ENCODE measurements at regions not wholly inside any gene's neighbourhood (a gene's known extent, or its start where the extent isn't known, plus 50 kb on each side); places are given as distances from the start of the nearest gene placed in this dataset.
A peak's percentile ranks its signal among the peaks of the same experiment; 100 is the strongest.

DNA sequence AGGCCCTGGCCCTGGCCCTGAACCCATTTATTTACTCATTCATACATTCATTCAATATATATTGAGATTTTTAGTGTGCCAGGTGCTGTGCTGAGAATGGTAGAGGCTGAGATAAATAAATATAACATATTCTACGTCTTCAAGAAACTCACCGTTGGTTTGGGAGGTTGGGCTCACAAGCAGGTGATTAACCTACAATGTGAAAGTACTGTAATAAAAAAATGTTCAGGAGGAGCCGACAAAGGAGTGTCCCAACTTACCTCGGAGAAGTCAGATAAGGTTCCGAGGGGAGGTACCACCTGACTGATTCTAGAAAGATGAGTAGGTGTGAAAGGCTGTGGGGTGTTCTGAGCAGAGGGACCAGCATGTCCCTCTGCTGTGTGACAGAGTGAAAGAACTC lies 479.6 kb upstream of the KLF4 start:
- no peak for DNase-seq

DNA sequence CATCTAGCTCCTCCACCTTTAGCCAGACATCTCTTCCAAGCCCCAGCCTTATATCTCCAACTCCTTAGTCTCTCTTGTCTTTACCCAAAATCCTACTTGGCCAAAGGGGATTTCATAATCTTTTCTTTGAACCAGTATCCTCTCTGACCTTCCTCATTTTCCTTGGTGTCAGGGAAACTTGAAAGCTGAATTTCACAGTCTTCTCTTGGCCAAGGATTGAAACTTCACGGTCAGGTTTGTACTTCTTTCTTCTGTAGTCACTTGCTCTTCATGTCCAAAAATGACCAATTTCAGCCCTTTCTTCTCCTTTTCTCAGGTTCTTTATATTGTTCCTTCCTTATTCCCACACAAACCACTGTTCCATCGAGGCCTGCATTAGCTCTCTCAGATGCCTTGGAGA lies 473.7 kb upstream of the KLF4 start:
- no peak for DNase-seq

GRCh38 chr9:107960916-107961315 lies 471.3 kb upstream of the KLF4 start:
- DNase-seq = no peak

DNA sequence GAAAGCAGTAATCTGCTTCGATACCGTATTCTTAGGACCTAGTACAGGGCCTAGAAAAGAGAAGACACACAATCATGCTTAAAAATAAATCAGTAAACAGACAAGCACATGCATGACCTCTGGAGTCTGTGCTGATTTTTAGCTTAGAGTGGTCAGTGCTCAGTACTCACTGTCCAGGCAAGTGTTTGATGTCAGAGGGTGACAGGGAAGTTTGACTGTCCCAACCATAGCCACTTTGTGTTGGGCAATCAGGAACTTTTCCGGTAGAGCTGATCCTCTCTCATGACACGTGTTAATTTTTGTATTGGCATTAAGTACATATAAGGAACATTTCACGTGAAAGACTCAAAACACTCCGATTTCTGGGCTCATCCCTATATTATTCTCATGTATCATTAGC lies 464.7 kb upstream of the KLF4 start:
- no peak for DNase-seq

- DNase-seq = no peak
Measured at GRCh38 chr9:107953556-107954125, 464.1 kb upstream of the KLF4 start.

DNA sequence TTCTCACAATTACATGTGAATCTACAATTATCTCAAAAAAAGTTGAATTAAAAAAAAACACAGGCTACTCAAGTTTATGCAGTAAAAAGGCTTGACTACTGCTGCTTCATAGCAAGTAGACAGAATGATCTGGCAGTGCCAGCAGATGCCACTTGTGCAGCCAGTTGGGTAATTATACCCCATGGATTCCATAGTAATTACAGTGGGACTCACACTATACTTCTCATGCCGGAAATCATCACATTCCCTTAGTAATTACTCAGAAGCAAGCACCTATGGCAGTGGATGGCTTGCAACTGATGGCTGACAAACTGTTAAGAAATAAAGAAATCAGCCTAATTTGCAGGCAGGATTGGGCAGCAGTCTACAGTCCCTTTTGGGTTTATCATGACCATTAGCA lies 463.2 kb upstream of the KLF4 start:
- DNase-seq = no peak

- DNase-seq = no peak
Measured at GRCh38 chr9:107951511-107951910, 461.9 kb upstream of the KLF4 start.

GRCh38 chr9:107949061-107949460 lies 459.5 kb upstream of the KLF4 start:
- DNase-seq = no peak

DNA sequence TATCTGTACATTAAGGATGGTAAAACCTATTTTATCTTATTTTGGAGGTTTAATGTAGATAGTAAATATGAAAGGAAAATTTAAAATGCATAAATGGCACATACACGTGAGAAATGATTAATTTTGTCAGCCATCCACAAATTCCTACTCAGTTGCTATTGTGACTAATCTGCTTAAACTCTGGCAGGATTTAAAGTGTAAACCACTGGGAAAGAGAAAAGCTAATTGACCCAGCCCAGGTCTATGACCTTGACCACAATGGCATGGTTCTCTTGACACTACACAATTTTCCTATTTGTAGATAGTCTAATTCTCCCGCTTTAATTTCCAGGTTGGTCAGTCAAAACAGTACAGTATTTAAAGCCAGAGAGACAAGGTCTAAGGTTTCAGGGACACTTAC lies 459.0 kb upstream of the KLF4 start:
- DNase-seq = no peak

GRCh38 chr9:107948086-107948485 lies 458.5 kb upstream of the KLF4 start:
- DNase-seq = no peak

GRCh38 chr9:107946364-107947141 lies 457.0 kb upstream of the KLF4 start:
- DNase-seq = peak; percentile 62

GRCh38 chr9:107945961-107946360 lies 456.4 kb upstream of the KLF4 start:
- no peak for DNase-seq

DNA sequence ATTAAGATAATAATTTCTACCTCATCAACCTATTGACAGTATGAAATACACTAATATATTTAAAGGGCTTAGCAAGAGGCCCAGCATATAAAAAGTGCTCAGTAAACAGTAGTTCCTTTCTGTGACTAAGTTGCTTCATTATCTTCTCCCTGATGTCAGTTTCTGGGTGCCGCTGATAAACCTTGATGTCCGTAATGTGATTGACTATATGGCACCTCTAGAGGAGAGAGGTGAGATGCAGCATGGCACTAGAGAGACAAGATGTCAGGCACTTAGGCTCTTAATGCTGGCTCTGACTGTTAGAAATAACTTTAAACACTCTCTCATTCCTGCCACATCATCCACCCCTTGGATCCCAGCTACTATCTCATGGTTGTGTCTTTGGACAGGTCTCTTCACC lies 455.9 kb upstream of the KLF4 start:
- DNase-seq = no peak

- no peak for DNase-seq
Measured at GRCh38 chr9:107944387-107944786, 454.8 kb upstream of the KLF4 start.

DNA sequence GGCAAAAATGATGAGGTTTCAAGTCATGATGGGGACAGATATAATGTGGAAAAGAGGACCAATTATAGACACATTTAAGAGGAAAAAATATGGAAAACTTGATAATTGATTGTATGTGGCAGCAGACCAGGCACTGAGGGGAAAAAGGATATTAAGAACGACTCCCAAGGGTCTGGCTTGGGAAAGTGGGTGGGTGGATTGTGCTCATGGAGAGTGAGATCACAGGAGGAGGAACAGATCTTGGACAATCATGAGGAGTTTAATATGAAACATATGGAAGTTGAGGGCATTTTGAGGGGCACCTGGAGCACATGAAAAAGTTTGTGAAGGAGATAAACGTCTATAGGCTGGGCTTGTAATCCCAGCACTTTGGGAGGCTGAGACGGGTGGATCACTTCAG lies 454.3 kb upstream of the KLF4 start:
- no peak for DNase-seq

DNA sequence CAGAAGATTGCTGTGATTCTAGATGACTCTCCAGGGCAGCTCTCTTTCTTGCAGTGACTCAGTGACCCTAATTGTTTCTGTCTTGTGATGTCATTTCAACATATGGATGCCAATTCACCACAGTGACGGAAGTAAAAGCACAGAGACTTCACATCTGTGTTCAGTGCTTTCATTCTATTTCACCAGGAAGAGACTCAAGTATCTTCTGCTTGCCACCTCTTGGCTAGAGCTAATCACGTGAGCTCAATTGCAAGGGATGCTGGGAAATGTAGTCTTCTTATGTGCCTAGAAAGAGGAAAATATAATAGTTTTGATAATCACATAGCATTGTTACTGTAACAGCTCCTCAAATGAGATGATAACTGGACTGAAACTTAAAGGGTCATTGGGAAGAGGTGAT lies 453.3 kb upstream of the KLF4 start:
- DNase-seq = no peak

DNA sequence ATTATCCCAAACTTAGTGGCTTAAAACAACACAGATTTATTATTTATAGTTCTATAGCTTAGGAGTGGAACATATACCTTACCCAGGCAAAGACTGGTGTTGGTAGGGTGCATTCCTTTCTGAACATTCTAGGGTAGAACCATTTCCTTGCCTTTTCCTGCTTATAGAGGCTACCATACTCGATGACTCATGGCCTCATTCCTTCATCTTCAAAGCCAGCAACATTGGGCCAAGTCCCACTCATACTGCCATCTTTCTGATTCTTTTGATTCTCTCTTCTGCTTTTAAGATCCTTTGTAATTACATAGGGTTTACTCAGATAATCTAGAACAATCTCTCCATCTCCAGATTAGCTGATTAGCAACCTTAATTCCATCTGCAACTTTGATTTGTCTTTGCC lies 452.7 kb upstream of the KLF4 start:
- DNase-seq = no peak

DNA sequence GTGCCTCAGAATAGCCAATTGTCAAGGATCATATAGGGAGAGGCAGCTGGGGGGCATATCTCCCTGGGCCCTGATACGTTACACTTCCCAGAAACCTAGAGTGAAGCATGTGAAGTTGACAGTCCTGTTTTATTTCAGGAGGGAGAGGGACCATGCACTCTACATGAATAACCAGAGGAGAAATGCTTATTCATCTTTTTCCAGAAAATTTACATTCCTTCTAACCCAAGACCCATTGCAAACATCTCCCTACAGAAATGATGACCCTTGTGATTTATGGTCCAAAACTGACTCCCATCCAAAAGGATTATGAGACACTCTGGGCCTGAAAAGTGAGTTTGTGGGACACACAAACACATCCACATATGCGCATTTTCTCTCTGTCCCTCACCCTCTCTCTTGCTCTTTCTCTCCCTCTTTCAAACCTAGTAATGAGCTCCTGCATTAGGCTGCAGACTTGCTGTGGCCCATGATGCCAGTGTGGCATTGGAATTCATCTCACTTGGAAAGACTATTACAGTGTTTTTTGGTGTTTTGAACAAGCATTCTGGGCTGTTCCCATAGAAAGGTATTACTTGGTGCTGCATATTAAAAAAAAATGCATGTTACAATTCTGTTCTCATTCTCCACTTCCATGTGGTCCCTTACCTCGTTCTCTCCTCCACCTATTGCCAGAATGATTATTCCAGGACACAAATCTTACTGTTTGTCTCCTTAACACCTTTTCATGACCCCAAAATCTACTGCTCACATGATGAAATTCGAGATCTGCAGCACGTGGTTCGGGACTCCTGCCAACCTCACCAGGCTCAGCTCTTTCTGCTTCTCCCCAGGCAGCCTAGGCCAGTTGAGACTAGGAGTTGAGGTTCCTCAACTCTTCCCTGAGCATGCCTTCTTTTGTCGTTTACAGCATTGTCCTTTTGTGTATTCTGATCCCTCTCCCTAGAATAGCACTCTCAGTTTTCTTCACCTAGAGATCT lies 451.3 kb upstream of the KLF4 start:
- peak; percentile 18 for DNase-seq

GRCh38 chr9:107938801-107939386 lies 449.3 kb upstream of the KLF4 start:
- no peak for DNase-seq

DNA sequence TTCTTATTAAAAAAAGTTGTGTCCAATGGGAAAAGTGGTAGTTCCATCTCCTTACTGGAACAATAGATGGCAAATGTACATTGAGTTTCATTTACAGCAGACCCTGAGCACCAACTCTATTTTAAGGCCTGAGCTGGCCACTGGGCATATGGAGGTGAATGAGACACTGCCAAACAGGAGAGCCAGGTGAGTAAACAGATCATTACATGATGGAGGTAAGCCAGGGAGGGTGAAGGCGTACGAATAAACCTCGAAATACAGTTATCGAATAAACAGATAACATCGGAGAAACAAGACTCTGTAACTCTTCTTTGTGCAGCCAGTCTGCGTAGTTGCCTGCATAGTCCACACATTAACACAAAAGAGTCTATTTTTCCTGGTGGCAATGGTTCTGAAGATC lies 446.4 kb upstream of the KLF4 start:
- DNase-seq = peak; percentile 55

DNA sequence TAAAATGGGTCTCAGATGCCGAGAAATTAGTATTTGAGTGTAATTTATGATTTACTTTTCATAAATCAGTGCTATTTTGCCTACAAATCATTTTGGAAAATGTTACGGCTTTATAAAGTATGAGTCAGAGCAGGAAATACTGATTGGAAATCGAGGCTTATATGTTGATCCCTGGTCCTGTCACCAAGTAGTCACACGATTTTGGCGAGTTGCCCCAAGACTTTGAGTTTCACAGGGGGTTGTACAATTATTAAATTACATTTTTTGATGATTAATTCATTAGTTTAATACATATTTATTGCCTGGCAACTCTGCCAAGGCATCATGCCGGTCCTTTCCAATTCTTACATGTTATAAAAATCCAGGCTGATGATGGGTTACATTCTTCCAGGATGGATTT lies 443.9 kb upstream of the KLF4 start:
- DNase-seq = no peak

DNA sequence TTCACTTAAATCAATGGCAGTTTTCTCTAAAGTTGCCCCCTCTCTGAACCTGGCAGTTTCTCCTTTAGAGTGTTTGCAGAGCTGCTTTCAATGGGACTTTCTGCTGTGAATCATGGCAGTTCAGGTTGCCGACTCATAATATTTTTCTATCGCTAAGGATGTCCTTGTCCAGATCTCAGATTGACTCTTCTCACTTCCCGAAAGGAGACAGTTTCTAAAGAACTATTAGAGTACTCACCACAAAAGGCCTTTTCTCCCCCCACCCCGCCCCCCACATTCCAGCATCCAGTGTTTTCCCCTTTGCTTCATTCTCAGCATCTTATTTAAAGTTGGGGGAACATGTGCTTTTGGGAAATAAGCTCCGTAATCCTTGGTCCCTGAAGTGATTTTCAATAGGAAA lies 443.5 kb upstream of the KLF4 start:
- no peak for DNase-seq

GRCh38 chr9:107932601-107933000 lies 443.0 kb upstream of the KLF4 start:
- no peak for DNase-seq

Data from NCI-H2029 treated with DMSO at 0.1 percent for 48 hours (cell line).